Left ventricle myocardium inferior (tissue), 1 donor: ENCODE measurements at regions not wholly inside any gene's neighbourhood (a gene's known extent, or its start where the extent isn't known, plus 50 kb on each side); places are given as distances from the start of the nearest gene placed in this dataset.

Experiments
- DNase-seq: peaks from one replicate; pipeline ENCODE4 v3.0.0-alpha.2; 2020
- H3K27ac ChIP-seq: fragments of 200-600 bp; replicated peaks from 2 replicates; pipeline ENCODE4 v1.8.0; 2021
- H3K27me3 ChIP-seq: fragments of 200-600 bp; 2 replicates; pipeline ENCODE4 v1.8.0; 2021; ENCODE audit warnings: low read depth
- H3K36me3 ChIP-seq: fragments of 200-600 bp; 2 replicates; pipeline ENCODE4 v1.8.0; 2021
- H3K4me1 ChIP-seq: fragments of 200-600 bp; 2 replicates; pipeline ENCODE4 v1.8.0; 2021
- H3K4me3 ChIP-seq: fragments of 200-600 bp; 2 replicates; pipeline ENCODE4 v1.8.0; 2021; ENCODE audit warnings: mild to moderate bottlenecking, moderate library complexity
- H3K9me3 ChIP-seq: fragments of 200-600 bp; replicated peaks from 2 replicates; pipeline ENCODE4 v1.8.0; 2021
- intact Hi-C: fragments of 100-400 bp; cut with micrococcal nuclease; formaldehyde crosslinking; loops from one replicate; pipeline ENCODE4 v1.11.0; 2022
- TF ChIP-seq, protein P1 (sequence below): fragments of 200-600 bp; IDR thresholded peaks from 2 replicates; pipeline ENCODE4 v1.8.0; 2021; ENCODE audit warnings: antibody characterized with exemption, mild to moderate bottlenecking, borderline replicate concordance
- donor health status: DM: no; HTN: yes; CAD: no; lungs with severe emphysema.

DNA sequence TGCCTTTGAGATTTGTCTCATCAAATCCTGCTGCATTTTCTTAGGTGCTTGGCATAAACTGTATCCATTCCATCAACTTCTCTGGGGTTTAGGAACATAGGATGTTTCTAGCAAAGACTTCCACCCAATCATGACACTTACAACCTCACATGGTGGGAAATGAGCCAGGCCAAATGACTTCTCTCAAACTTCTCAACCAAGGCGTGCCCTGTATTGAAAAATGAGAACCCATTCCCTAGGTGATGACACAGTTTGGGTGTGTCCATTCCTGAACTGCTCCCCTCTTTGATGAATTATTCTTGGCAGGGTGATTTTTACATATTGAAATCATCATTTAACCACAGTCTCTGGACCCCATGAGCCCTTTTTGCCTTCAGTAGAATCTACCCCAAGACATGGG lies 161.1 kb downstream of the EN1 start:
- Histone ChIP-seq H3K4me1 (no peaks in the 10 kb centered on the region), H3K36me3 (no peaks in the 10 kb centered on the region), H3K4me3 (no peak overlapping the region), H3K9me3 (peaks cover 16% of the 10 kb centered on the region), H3K27me3 (no peaks in the 10 kb centered on the region), H3K27ac (no peak overlapping the region)
- no peak for DNase-seq
- intact Hi-C loops = no loop called here
- TF ChIP-seq, protein P1, sequence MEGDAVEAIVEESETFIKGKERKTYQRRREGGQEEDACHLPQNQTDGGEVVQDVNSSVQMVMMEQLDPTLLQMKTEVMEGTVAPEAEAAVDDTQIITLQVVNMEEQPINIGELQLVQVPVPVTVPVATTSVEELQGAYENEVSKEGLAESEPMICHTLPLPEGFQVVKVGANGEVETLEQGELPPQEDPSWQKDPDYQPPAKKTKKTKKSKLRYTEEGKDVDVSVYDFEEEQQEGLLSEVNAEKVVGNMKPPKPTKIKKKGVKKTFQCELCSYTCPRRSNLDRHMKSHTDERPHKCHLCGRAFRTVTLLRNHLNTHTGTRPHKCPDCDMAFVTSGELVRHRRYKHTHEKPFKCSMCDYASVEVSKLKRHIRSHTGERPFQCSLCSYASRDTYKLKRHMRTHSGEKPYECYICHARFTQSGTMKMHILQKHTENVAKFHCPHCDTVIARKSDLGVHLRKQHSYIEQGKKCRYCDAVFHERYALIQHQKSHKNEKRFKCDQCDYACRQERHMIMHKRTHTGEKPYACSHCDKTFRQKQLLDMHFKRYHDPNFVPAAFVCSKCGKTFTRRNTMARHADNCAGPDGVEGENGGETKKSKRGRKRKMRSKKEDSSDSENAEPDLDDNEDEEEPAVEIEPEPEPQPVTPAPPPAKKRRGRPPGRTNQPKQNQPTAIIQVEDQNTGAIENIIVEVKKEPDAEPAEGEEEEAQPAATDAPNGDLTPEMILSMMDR = no peak

DNA sequence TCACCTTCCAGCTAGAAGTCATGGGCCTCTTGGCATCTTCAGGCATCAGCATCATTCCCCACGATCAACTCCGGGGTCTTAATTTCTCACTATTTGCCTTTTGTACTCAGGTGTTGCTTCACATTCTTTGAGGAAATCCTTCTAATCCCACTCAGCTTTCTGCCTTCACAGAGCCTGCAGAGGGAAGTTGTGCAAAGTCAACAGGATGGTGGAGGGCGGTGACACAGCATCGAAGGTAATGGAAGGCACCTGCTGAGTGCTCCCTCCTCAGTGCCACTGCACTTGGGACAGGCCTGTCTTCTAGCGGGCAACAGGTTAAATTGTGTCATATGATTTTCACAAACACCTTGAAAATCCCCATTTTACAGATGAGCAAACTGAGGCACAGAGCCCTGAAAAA lies 164.0 kb downstream of the EN1 start:
- H3K27ac ChIP-seq = no peak overlapping the region
- TF ChIP-seq, protein P1 = no peak
- intact Hi-C loops = no loop called here

DNA sequence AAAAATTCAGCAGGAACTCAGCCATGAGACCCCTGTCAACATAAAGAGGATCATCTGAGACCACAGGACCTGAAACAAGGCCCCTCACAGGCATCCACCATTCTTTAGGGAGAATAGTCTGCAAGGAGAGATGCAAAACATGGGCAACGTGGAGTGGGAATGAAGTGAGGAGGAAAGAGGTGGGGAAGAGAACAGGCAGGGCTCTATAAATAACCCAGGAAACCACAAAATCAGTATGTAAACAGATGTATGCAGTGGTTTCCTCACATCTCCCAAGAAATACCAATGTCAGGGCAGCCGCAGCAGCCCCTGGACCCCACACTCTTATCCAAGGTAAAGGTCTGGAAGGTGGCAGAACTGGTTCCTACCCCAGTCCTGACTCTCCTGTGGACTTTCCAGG lies 168.5 kb downstream of the EN1 start:
- H3K9me3 ChIP-seq = no peaks in the 10 kb centered on the region
- H3K36me3 ChIP-seq = no peaks in the 10 kb centered on the region
- no peak overlapping the region for H3K27ac ChIP-seq
- TF ChIP-seq, protein P1 = no peak
- no peak overlapping the region for H3K4me3 ChIP-seq
- H3K27me3 ChIP-seq = no peaks in the 10 kb centered on the region
- DNase-seq = no peak
- intact Hi-C loops = no loop called here
- no peaks in the 10 kb centered on the region for H3K4me1 ChIP-seq

More for the DNA sequence above, 164.0 kb downstream of the EN1 start:
- H3K27me3 ChIP-seq = no peaks in the 10 kb centered on the region
- no peaks in the 10 kb centered on the region for H3K36me3 ChIP-seq
- H3K9me3 ChIP-seq = no peaks in the 10 kb centered on the region
- DNase-seq = no peak
- no peak overlapping the region for H3K4me3 ChIP-seq
- H3K4me1 ChIP-seq = no peaks in the 10 kb centered on the region

DNA sequence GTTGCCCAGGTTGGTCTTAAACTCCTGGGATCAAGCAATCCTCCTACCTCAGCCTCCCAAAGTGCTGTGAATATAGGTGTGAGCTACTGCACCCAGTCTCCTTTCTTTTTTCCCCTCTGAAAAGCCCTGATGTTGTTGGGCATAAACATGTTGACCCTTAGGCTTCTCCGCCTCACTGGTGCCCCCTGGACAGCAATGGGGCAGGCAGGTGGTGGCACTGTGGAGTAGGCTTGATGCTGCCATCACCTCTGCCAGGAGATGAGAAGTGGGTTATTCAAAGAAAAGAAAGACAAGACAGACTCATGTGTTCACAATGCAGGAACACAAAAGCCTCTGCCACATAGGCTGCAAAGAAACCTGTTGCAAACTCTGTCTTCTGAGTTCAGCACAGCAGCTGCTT lies 169.9 kb downstream of the EN1 start:
- Histone ChIP-seq H3K4me1 (no peaks in the 10 kb centered on the region), H3K27me3 (peaks cover 3% of the 10 kb centered on the region), H3K4me3 (no peak overlapping the region), H3K36me3 (no peaks in the 10 kb centered on the region), H3K27ac (no peak overlapping the region), H3K9me3 (no peaks in the 10 kb centered on the region)
- DNase-seq = no peak
- TF ChIP-seq, protein P1 = no peak
- intact Hi-C loops = no loop called here

DNA sequence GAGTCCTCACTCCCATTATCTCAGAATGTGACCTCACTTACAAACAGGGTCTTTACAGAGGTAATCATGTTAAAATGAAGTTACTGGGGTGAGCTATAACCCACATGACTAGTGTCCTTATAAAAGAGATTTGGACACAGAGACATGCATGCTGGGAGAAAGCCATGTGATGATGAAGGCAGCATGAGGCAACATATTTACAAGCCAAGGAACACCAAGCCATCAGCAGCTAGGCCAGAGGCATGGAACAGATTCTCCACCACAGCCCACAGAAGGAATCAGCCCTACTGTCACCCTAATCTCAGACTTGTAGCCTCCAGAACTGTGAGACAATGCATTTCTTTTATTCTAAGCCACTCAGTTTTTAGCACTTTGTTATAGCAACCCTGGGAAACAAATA lies 171.9 kb downstream of the EN1 start:
- Histone ChIP-seq H3K36me3 (no peaks in the 10 kb centered on the region), H3K4me3 (no peak overlapping the region), H3K27me3 (peaks cover 7% of the 10 kb centered on the region), H3K9me3 (no peaks in the 10 kb centered on the region), H3K4me1 (no peaks in the 10 kb centered on the region), H3K27ac (no peak overlapping the region)
- intact Hi-C loops = no loop called here
- TF ChIP-seq, protein P1 = no peak
- DNase-seq = no peak
